ENCODE measurements at regions not wholly inside any gene's neighbourhood (a gene's known extent, or its start where the extent isn't known, plus 50 kb on each side); places are given as distances from the start of the nearest gene placed in this dataset.

DNA sequence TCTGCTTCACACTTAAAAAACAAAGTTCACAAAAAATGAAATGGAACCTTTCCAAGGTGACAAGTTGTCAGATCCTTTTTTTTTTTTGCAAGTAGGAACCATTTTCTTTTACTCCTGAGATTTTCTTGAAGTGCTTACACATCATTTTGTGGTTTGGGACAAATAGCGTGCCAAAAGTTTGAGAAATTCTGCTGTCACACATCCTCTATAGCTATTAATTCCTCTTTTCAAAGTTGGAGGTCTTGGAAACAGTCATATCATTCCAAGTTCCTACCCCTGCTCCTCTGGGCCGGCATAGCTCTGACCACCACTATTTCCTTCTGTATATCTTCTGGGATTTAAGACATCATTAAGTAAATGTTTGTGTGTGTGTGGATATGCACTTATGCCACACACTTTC is 421.6 kb upstream of the SLC10A2 start:
- no peaks in the 10 kb centered on the region for H3K79me2 ChIP-seq (ENCODE audit: low read length)
- H3K4me3 ChIP-seq (ENCODE audit: low read length), result no peak overlapping the region
- H3K9me3 ChIP-seq (ENCODE audit: insufficient read depth, low read length), result no peaks in the 10 kb centered on the region
- H3K36me3 ChIP-seq (replicated peaks; ENCODE audit: low read depth, low read length), result no peaks in the 10 kb centered on the region
- no peak for TF ChIP-seq EZH2phosphoT487 (IDR thresholded peaks at IDR 0.05; ENCODE audit: low read depth)
- TF ChIP-seq, protein P1, sequence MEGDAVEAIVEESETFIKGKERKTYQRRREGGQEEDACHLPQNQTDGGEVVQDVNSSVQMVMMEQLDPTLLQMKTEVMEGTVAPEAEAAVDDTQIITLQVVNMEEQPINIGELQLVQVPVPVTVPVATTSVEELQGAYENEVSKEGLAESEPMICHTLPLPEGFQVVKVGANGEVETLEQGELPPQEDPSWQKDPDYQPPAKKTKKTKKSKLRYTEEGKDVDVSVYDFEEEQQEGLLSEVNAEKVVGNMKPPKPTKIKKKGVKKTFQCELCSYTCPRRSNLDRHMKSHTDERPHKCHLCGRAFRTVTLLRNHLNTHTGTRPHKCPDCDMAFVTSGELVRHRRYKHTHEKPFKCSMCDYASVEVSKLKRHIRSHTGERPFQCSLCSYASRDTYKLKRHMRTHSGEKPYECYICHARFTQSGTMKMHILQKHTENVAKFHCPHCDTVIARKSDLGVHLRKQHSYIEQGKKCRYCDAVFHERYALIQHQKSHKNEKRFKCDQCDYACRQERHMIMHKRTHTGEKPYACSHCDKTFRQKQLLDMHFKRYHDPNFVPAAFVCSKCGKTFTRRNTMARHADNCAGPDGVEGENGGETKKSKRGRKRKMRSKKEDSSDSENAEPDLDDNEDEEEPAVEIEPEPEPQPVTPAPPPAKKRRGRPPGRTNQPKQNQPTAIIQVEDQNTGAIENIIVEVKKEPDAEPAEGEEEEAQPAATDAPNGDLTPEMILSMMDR (IDR thresholded peaks at IDR 0.05; ENCODE audit: low read depth, low read length), result no peak
- H4K20me1 ChIP-seq (ENCODE audit: insufficient read depth, low read length), result no peaks in the 10 kb centered on the region
- H2AFZ ChIP-seq (ENCODE audit: low read depth, low read length), result no peak overlapping the region
- no peak overlapping the region for H3K9ac ChIP-seq (ENCODE audit: low read length)
- H3K4me1 ChIP-seq (ENCODE audit: low read length), result no peaks in the 10 kb centered on the region
- no peak overlapping the region for H3K4me2 ChIP-seq (ENCODE audit: low read length)
- H3K27ac ChIP-seq (ENCODE audit: low read length), result no peak overlapping the region
- H3K27me3 ChIP-seq (ENCODE audit: low read depth, low read length), result no peaks in the 10 kb centered on the region

DNA sequence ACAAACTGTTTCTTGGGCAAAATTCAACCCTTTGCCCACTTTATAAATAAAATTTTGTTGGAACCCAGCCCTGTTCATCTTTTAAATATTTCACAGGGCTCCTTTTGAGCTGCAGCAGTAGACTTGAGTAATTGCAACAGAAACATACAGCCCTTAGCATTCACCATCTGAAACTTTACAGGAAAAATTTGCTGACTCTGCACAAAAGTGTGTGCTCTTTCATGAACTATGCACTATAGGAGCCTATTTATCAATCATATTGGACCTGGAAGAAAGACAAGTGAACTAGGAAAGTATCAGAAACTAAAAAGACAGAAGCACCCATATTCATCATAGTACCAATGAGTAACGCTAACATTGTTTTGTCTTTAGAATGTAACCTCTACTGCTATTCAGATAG is 406.9 kb upstream of the SLC10A2 start:
- no peaks in the 10 kb centered on the region for H3K9me3 ChIP-seq (ENCODE audit: insufficient read depth, low read length)
- H3K27ac ChIP-seq (ENCODE audit: low read length), result no peak overlapping the region

DNA sequence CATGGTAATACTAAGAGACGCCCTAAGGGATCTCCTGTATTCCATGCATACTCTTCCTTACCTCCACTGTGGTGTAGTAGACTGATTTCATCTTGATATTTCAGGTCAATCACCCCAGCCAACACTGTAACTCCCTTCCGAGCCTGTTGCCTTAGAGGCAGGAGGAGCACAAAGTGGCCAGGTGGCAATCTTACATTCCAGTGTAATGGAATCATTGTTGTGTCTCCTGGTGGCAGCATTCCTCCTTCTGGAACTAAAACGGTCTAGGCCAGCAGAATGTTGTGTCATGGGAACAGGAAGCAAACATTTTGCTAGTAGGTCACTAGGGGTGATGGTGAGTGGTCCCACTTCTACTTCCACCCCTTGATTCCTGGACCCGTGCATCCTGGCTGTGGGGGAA is 405.7 kb upstream of the SLC10A2 start:
- TF ChIP-seq, protein P1 (IDR thresholded peaks at IDR 0.05; ENCODE audit: low read depth, low read length), result no peak
- no peak for TF ChIP-seq EZH2phosphoT487 (IDR thresholded peaks at IDR 0.05; ENCODE audit: low read depth)
- H2AFZ ChIP-seq (ENCODE audit: low read depth, low read length), result no peak overlapping the region
- no peak overlapping the region for H3K9ac ChIP-seq (ENCODE audit: low read length)

More for the DNA sequence above, 406.9 kb upstream of the SLC10A2 start:
- Histone ChIP-seq H3K36me3 (replicated peaks; ENCODE audit: low read depth, low read length) (no peaks in the 10 kb centered on the region), H3K27me3 (ENCODE audit: low read depth, low read length) (no peaks in the 10 kb centered on the region), H3K4me3 (ENCODE audit: low read length) (no peak overlapping the region), H4K20me1 (ENCODE audit: insufficient read depth, low read length) (no peaks in the 10 kb centered on the region), H3K4me2 (ENCODE audit: low read length) (no peak overlapping the region), H3K4me1 (ENCODE audit: low read length) (peaks cover 10% of the 10 kb centered on the region; the same call in 1 of the 2 replicates), H3K79me2 (ENCODE audit: low read length) (no peaks in the 10 kb centered on the region), H2AFZ (ENCODE audit: low read depth, low read length) (no peak overlapping the region), H3K9ac (ENCODE audit: low read length) (no peak overlapping the region)
- no peak for TF ChIP-seq EZH2phosphoT487 (IDR thresholded peaks at IDR 0.05; ENCODE audit: low read depth)
- TF ChIP-seq, protein P1 (IDR thresholded peaks at IDR 0.05; ENCODE audit: low read depth, low read length), result no peak

GRCh38 chr13:103469771-103470170 is 403.6 kb upstream of the SLC10A2 start:
- no peaks in the 10 kb centered on the region for H3K79me2 ChIP-seq (ENCODE audit: low read length)
- peaks cover 10% of the 10 kb centered on the region; the same call in 1 of the 2 replicates for H3K4me1 ChIP-seq (ENCODE audit: low read length)
- TF ChIP-seq EZH2phosphoT487 (IDR thresholded peaks at IDR 0.05; ENCODE audit: low read depth), result no peak
- TF ChIP-seq, protein P1 (IDR thresholded peaks at IDR 0.05; ENCODE audit: low read depth, low read length), result no peak
- no peak overlapping the region for H3K27ac ChIP-seq (ENCODE audit: low read length)
- H3K4me2 ChIP-seq (ENCODE audit: low read length), result no peak overlapping the region
- no peak overlapping the region for H3K9ac ChIP-seq (ENCODE audit: low read length)
- H3K9me3 ChIP-seq (ENCODE audit: insufficient read depth, low read length), result no peaks in the 10 kb centered on the region
- no peaks in the 10 kb centered on the region for H3K27me3 ChIP-seq (ENCODE audit: low read depth, low read length)
- no peaks in the 10 kb centered on the region for H3K36me3 ChIP-seq (replicated peaks; ENCODE audit: low read depth, low read length)
- no peak overlapping the region for H2AFZ ChIP-seq (ENCODE audit: low read depth, low read length)
- H3K4me3 ChIP-seq (ENCODE audit: low read length), result no peak overlapping the region
- H4K20me1 ChIP-seq (ENCODE audit: insufficient read depth, low read length), result no peaks in the 10 kb centered on the region

More for the DNA sequence above, 405.7 kb upstream of the SLC10A2 start:
- no peaks in the 10 kb centered on the region for H3K36me3 ChIP-seq (replicated peaks; ENCODE audit: low read depth, low read length)
- no peak overlapping the region for H3K4me3 ChIP-seq (ENCODE audit: low read length)
- H3K27ac ChIP-seq (ENCODE audit: low read length), result no peak overlapping the region
- no peaks in the 10 kb centered on the region for H3K27me3 ChIP-seq (ENCODE audit: low read depth, low read length)
- no peaks in the 10 kb centered on the region for H3K9me3 ChIP-seq (ENCODE audit: insufficient read depth, low read length)
- no peaks in the 10 kb centered on the region for H4K20me1 ChIP-seq (ENCODE audit: insufficient read depth, low read length)
- H3K79me2 ChIP-seq (ENCODE audit: low read length), result no peaks in the 10 kb centered on the region
- H3K4me2 ChIP-seq (ENCODE audit: low read length), result no peak overlapping the region
- H3K4me1 ChIP-seq (ENCODE audit: low read length), result peaks cover 10% of the 10 kb centered on the region; the same call in 1 of the 2 replicates

All from OCI-LY3 (cell line).